HG03378 (cell line): ENCODE measurements at regions not wholly inside any gene's neighbourhood (a gene's known extent, or its start where the extent isn't known, plus 50 kb on each side); places are given as distances from the start of the nearest gene placed in this dataset.

Experiments
- ATAC-seq: cut with Tn5 transposase; IDR thresholded peaks from one replicate; pipeline ENCODE4 v1.9.1; 2021; ENCODE audit warnings: mild to moderate bottlenecking, moderate library complexity; ENCODE audit not compliant: unreplicated experiment

- ATAC-seq, result no peak
Measured at GRCh38 chr6:6884193-6884627, 223.6 kb upstream of the RREB1 start.

GRCh38 chr6:6884916-6885315 is 222.8 kb upstream of the RREB1 start:
- ATAC-seq, result no peak

GRCh38 chr6:6885521-6886170 is 222.1 kb upstream of the RREB1 start:
- no peak for ATAC-seq

GRCh38 chr6:6886171-6886885 is 221.4 kb upstream of the RREB1 start:
- no peak for ATAC-seq

GRCh38 chr6:6886886-6887285 is 220.9 kb upstream of the RREB1 start:
- ATAC-seq, result no peak

- no peak for ATAC-seq
Measured at GRCh38 chr6:6889601-6890000, 218.2 kb upstream of the RREB1 start.

- ATAC-seq, result no peak
Measured at GRCh38 chr6:6890400-6890858, 217.3 kb upstream of the RREB1 start.

- ATAC-seq, result no peak
Measured at GRCh38 chr6:6891125-6891721, 216.5 kb upstream of the RREB1 start.

- no peak for ATAC-seq
Measured at GRCh38 chr6:6891949-6892461, 215.8 kb upstream of the RREB1 start.

- no peak for ATAC-seq
Measured at GRCh38 chr6:6892744-6893583, 214.8 kb upstream of the RREB1 start.

GRCh38 chr6:6893701-6894100 is 214.1 kb upstream of the RREB1 start:
- no peak for ATAC-seq

GRCh38 chr6:6895929-6896328 is 211.8 kb upstream of the RREB1 start:
- ATAC-seq, result no peak

- no peak for ATAC-seq
Measured at GRCh38 chr6:6897140-6897539, 210.6 kb upstream of the RREB1 start.

- ATAC-seq, result no peak
Measured at GRCh38 chr6:6900569-6901204, 207.1 kb upstream of the RREB1 start.

- ATAC-seq, result no peak
Measured at GRCh38 chr6:6901205-6901719, 206.5 kb upstream of the RREB1 start.

GRCh38 chr6:6901945-6902344 is 205.8 kb upstream of the RREB1 start:
- ATAC-seq, result no peak

GRCh38 chr6:6905961-6906518 is 201.7 kb upstream of the RREB1 start:
- no peak for ATAC-seq

- no peak for ATAC-seq
Measured at GRCh38 chr6:6906570-6907213, 201.1 kb upstream of the RREB1 start.

- ATAC-seq, result no peak
Measured at GRCh38 chr6:6907286-6907685, 200.5 kb upstream of the RREB1 start.
